Panc1 (cell line): ENCODE measurements at regions not wholly inside any gene's neighbourhood (a gene's known extent, or its start where the extent isn't known, plus 50 kb on each side); places are given as distances from the start of the nearest gene placed in this dataset.

Experiments
- ATAC-seq: fragments of 200-7000 bp; cut with Tn5 transposase; 2 replicates; pipeline ENCODE4 v1.9.1; 2020; ENCODE audit warnings: mild to moderate bottlenecking, moderate library complexity
- BruUV-seq: library from RNA; stranded (reverse); fragments of 400-500 nt; replicated peaks from 2 replicates; lab custom pipeline; 2021; lab: Mats Ljungman, UMichigan
- CTCF ChIA-PET: fragments of 300-600 bp; sonication (Branson Sonifier 250); formaldehyde crosslinking; loops from one replicate; lab custom pipeline; 2022; ENCODE audit warnings: antibody characterized with exemption; lab: Charles Lee
- POLR2A ChIA-PET: fragments of 300-600 bp; sonication (Branson Sonifier 250); formaldehyde crosslinking; loops from one replicate; lab custom pipeline; 2022; ENCODE audit warnings: antibody characterized with exemption; lab: Charles Lee
- DNase-seq: peaks from one replicate; pipeline ENCODE4 v3.0.0-alpha.2; 2010; ENCODE audit warnings: low read depth, low spot score
- H3K27ac ChIP-seq: 2 replicates; pipeline ENCODE4 v1.5.1; 2011; ENCODE audit warnings: mild to moderate bottlenecking, low read length, inconsistent platforms
- H3K27me3 ChIP-seq: fragments of 200-500 bp; sonication (Bioruptor generic); 2 replicates; pipeline ENCODE4 v1.6.0; 2014; ENCODE audit warnings: low read length, inconsistent platforms; ENCODE audit not compliant: control insufficient read depth, insufficient read depth
- H3K36me3 ChIP-seq: fragments of 200-500 bp; sonication (Bioruptor generic); 2 replicates; pipeline ENCODE4 v1.5.1; 2014; ENCODE audit warnings: inconsistent platforms, mild to moderate bottlenecking, low read length, moderate library complexity; ENCODE audit not compliant: control insufficient read depth, insufficient read depth
- H3K4me1 ChIP-seq: 2 replicates; pipeline ENCODE4 v1.5.1; 2011; ENCODE audit warnings: inconsistent platforms, mild to moderate bottlenecking, low read length, moderate library complexity; ENCODE audit not compliant: control insufficient read depth, insufficient read depth
- H3K4me3 ChIP-seq, 2 experiments: 2 replicates each; pipeline ENCODE4 v1.5.1; 2011 to 2012; ENCODE audit warnings: low read depth in 2 of 2, low read length in 2 of 2, mild to moderate bottlenecking in 2 of 2, inconsistent platforms in 1 of 2, moderate library complexity in 1 of 2
- H3K9me3 ChIP-seq: fragments of 200-500 bp; sonication (Bioruptor generic); 2 replicates; pipeline ENCODE4 v1.5.1; 2014; ENCODE audit warnings: low read depth, mild to moderate bottlenecking, inconsistent platforms, low read length, moderate library complexity; ENCODE audit not compliant: control insufficient read depth, insufficient read depth
- CTCF ChIP-seq: fragments of 450-650 bp; IDR thresholded peaks from 2 replicates; pipeline ENCODE4 v1.5.1; 2017; ENCODE audit warnings: mild to moderate bottlenecking
- POLR2AphosphoS5 ChIP-seq: IDR thresholded peaks from 2 replicates; pipeline ENCODE4 v1.6.1; 2012; ENCODE audit warnings: mild to moderate bottlenecking, low read depth, low read length, moderate library complexity
- SIN3A ChIP-seq: IDR thresholded peaks from 2 replicates; pipeline ENCODE4 v1.6.1; 2012; ENCODE audit warnings: low read depth, mild to moderate bottlenecking, low read length, moderate library complexity, borderline replicate concordance; ENCODE audit not compliant: insufficient read depth
- TCF7L2 ChIP-seq: IDR thresholded peaks from 2 replicates; pipeline ENCODE4 v1.6.1; 2011; ENCODE audit warnings: mild to moderate bottlenecking, low read depth, low read length, inconsistent platforms
- in situ Hi-C: cut with HindIII; loops from 2 replicates; pipeline ENCODE4 v1.10.0; 2016; ENCODE audit warnings: low sequenced_read_pairs, low pct_unique_long_range_greater_than_20kb
- intact Hi-C: fragments of 100-400 bp; cut with micrococcal nuclease; formaldehyde crosslinking; loops from one replicate; pipeline ENCODE4 v1.10.0; 2022; ENCODE audit not compliant: unreplicated experiment
- TF ChIP-seq, protein P1 (sequence below), 2 experiments: IDR thresholded peaks; 2 replicates each; pipeline ENCODE4 v1.6.1; 2011 to 2012; ENCODE audit warnings: low read depth in 2 of 2, control low read depth in 1 of 2, low read length in 1 of 2, mild to moderate bottlenecking in 1 of 2, moderate library complexity in 1 of 2; ENCODE audit not compliant: insufficient read depth in 1 of 2

- Histone ChIP-seq H3K4me1 (no peaks in the 10 kb centered on the region), H3K27me3 (no peaks in the 10 kb centered on the region), H3K36me3 (no peaks in the 10 kb centered on the region), H3K4me3 (no peak overlapping the region), H3K27ac (no peak overlapping the region), H3K9me3 (no peaks in the 10 kb centered on the region)
- BruUV-seq = no TSS peak
- no peak for DNase-seq
- ChIA-PET POLR2A (no interaction called here), CTCF (no interaction called here)
- TF ChIP-seq, protein P1, sequence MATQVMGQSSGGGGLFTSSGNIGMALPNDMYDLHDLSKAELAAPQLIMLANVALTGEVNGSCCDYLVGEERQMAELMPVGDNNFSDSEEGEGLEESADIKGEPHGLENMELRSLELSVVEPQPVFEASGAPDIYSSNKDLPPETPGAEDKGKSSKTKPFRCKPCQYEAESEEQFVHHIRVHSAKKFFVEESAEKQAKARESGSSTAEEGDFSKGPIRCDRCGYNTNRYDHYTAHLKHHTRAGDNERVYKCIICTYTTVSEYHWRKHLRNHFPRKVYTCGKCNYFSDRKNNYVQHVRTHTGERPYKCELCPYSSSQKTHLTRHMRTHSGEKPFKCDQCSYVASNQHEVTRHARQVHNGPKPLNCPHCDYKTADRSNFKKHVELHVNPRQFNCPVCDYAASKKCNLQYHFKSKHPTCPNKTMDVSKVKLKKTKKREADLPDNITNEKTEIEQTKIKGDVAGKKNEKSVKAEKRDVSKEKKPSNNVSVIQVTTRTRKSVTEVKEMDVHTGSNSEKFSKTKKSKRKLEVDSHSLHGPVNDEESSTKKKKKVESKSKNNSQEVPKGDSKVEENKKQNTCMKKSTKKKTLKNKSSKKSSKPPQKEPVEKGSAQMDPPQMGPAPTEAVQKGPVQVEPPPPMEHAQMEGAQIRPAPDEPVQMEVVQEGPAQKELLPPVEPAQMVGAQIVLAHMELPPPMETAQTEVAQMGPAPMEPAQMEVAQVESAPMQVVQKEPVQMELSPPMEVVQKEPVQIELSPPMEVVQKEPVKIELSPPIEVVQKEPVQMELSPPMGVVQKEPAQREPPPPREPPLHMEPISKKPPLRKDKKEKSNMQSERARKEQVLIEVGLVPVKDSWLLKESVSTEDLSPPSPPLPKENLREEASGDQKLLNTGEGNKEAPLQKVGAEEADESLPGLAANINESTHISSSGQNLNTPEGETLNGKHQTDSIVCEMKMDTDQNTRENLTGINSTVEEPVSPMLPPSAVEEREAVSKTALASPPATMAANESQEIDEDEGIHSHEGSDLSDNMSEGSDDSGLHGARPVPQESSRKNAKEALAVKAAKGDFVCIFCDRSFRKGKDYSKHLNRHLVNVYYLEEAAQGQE (IDR thresholded peaks at IDR 0.05; ENCODE audit: insufficient read depth in 1 of 2, low read depth in 2 of 2, low read length in 1 of 2) = no peak
- TF ChIP-seq POLR2AphosphoS5 (no peak), TCF7L2 (no peak), CTCF (no peak), SIN3A (no peak)
- in situ Hi-C loops = no loop called here
- no peak for ATAC-seq
- intact Hi-C loops = no loop called here
Measured at GRCh38 chr2:194674043-194674442, 983.0 kb upstream of the SLC39A10 start.

GRCh38 chr2:194672994-194673393, 984.0 kb upstream of the SLC39A10 start:
- ChIA-PET POLR2A (no interaction called here), CTCF (no interaction called here)
- TF ChIP-seq, protein P1 (IDR thresholded peaks at IDR 0.05; ENCODE audit: insufficient read depth in 1 of 2, low read depth in 2 of 2, low read length in 1 of 2) = no peak
- TF ChIP-seq CTCF (no peak), SIN3A (no peak)
- Histone ChIP-seq H3K36me3 (no peaks in the 10 kb centered on the region), H3K4me3 (no peak overlapping the region), H3K4me1 (no peaks in the 10 kb centered on the region), H3K27me3 (no peaks in the 10 kb centered on the region), H3K27ac (no peak overlapping the region), H3K9me3 (no peaks in the 10 kb centered on the region)
- no TSS peak for BruUV-seq
- intact Hi-C loops (no loop called here), in situ Hi-C loops (no loop called here)
- DNase-seq (no peak), ATAC-seq (no peak)
